Caco-2 (cell line): ENCODE measurements at regions not wholly inside any gene's neighbourhood (a gene's known extent, or its start where the extent isn't known, plus 50 kb on each side); places are given as distances from the start of the nearest gene placed in this dataset.

Experiments used
- BruUV-seq: library from RNA; stranded (reverse); fragments of 400-500 nt; replicated peaks from 2 replicates; lab custom pipeline; 2021; lab: Mats Ljungman, UMichigan
- CTCF ChIA-PET: fragments of 300-600 bp; sonication (Branson Sonifier 250); formaldehyde crosslinking; loops from one replicate; lab custom pipeline; 2022; ENCODE audit warnings: antibody characterized with exemption; lab: Charles Lee
- POLR2A ChIA-PET: fragments of 300-600 bp; sonication (Branson Sonifier 250); formaldehyde crosslinking; loops from one replicate; lab custom pipeline; 2022; ENCODE audit warnings: antibody characterized with exemption; lab: Charles Lee
- DNase-seq, 2 experiments: peaks; one replicate each; pipeline versions ENCODE4 v3.0.0 to v3.0.0-alpha.2; 2020 to 2022
- H3K27me3 ChIP-seq: replicated peaks from 2 replicates; pipeline ENCODE4 v1.6.0; 2011; ENCODE audit warnings: low read length; ENCODE audit not compliant: control insufficient read depth, insufficient read depth
- H3K36me3 ChIP-seq: 2 replicates; pipeline ENCODE4 v1.5.1; 2011; ENCODE audit warnings: low read length; ENCODE audit not compliant: control insufficient read depth, insufficient read depth
- H3K4me1 ChIP-seq: fragments of 250-450 bp; sonication (Bioruptor Pico); 2 replicates; pipeline ENCODE4 v1.5.1; 2020; ENCODE audit warnings: mild to moderate bottlenecking
- H3K4me3 ChIP-seq: 2 replicates; pipeline ENCODE4 v1.5.1; 2011; ENCODE audit warnings: low read depth, mild to moderate bottlenecking, control low read depth, low read length
- H3K9me3 ChIP-seq: fragments of 250-450 bp; sonication (Bioruptor Pico); 2 replicates; pipeline ENCODE4 v1.5.1; 2020; ENCODE audit warnings: mild to moderate bottlenecking, moderate library complexity
- H3K27ac Mint-ChIP-seq: one replicate; pipeline ENCODE4 v1.8.0; 2022; ENCODE audit warnings: mixed read lengths; ENCODE audit not compliant: unreplicated experiment
- H3K27me3 Mint-ChIP-seq: one replicate; pipeline ENCODE4 v1.8.0; 2022; ENCODE audit warnings: mixed read lengths; ENCODE audit not compliant: insufficient read depth, unreplicated experiment
- H3K36me3 Mint-ChIP-seq: one replicate; pipeline ENCODE4 v1.8.0; 2022; ENCODE audit warnings: mild to moderate bottlenecking, mixed read lengths; ENCODE audit not compliant: insufficient read depth, unreplicated experiment
- H3K4me1 Mint-ChIP-seq: one replicate; pipeline ENCODE4 v1.8.0; 2022; ENCODE audit warnings: low read depth, mixed read lengths; ENCODE audit not compliant: unreplicated experiment
- H3K4me3 Mint-ChIP-seq: one replicate; pipeline ENCODE4 v1.8.0; 2022; ENCODE audit warnings: mild to moderate bottlenecking, moderate library complexity, mixed read lengths; ENCODE audit not compliant: unreplicated experiment
- H3K9me3 Mint-ChIP-seq: one replicate; pipeline ENCODE4 v1.8.0; 2022; ENCODE audit warnings: mixed read lengths; ENCODE audit not compliant: unreplicated experiment
- CTCF ChIP-seq, 2 experiments: fragments of 200-600 bp in 1 of 2; IDR thresholded peaks; 1 replicate in 1 of 2; 2 replicates in 1 of 2; pipeline versions ENCODE4 v1.5.1 to v1.8.0; 2011 to 2022; ENCODE audit warnings: antibody characterized with exemption in 1 of 2, control low read depth in 1 of 2, inconsistent platforms in 1 of 2, low read depth in 1 of 2, low read length in 1 of 2, mild to moderate bottlenecking in 1 of 2, moderate library complexity in 1 of 2; ENCODE audit not compliant: insufficient read depth in 1 of 2, severe bottlenecking in 1 of 2, unreplicated experiment in 1 of 2
- intact Hi-C: fragments of 100-400 bp; cut with micrococcal nuclease; formaldehyde crosslinking; loops from one replicate; pipeline ENCODE4 v1.10.0; 2022; ENCODE audit not compliant: unreplicated experiment

- Mint-ChIP-seq H3K36me3 (no peaks in the 10 kb centered on the region), H3K27me3 (no peaks in the 10 kb centered on the region), H3K9me3 (no peaks in the 10 kb centered on the region), H3K4me3 (no peak overlapping the region), H3K4me1 (no peaks in the 10 kb centered on the region), H3K27ac (no peak overlapping the region)
- H3K27me3 ChIP-seq, result no peaks in the 10 kb centered on the region
- ChIA-PET CTCF (no interaction called here), POLR2A (no interaction called here)
- DNase-seq, result no peak
- no peak for TF ChIP-seq CTCF (IDR thresholded peaks at IDR 0.05; ENCODE audit: insufficient read depth in 1 of 2, low read depth in 1 of 2, low read length in 1 of 2, severe bottlenecking in 1 of 2, unreplicated experiment in 1 of 2)
- no peaks in the 10 kb centered on the region for H3K36me3 ChIP-seq
- no peak overlapping the region for H3K4me3 ChIP-seq
- no TSS peak for BruUV-seq
- intact Hi-C loops, result no loop called here
- no peaks in the 10 kb centered on the region for H3K9me3 ChIP-seq
- no peaks in the 10 kb centered on the region for H3K4me1 ChIP-seq
These were observed 80.0 kb downstream of the CAMK2N1 start for GRCh38 chr1:20405893-20406604.

- H3K4me1 Mint-ChIP-seq, result no peaks in the 10 kb centered on the region
- no peak for TF ChIP-seq CTCF (IDR thresholded peaks at IDR 0.05; ENCODE audit: insufficient read depth in 1 of 2, low read depth in 1 of 2, low read length in 1 of 2, severe bottlenecking in 1 of 2, unreplicated experiment in 1 of 2)
- no peak overlapping the region for H3K4me3 Mint-ChIP-seq
- POLR2A ChIA-PET, result no interaction called here
- H3K4me3 ChIP-seq, result no peak overlapping the region
- no peaks in the 10 kb centered on the region for H3K27me3 Mint-ChIP-seq
- intact Hi-C loops, result no loop called here
- H3K27ac Mint-ChIP-seq, result no peak overlapping the region
- H3K4me1 ChIP-seq, result no peaks in the 10 kb centered on the region
- H3K36me3 ChIP-seq, result no peaks in the 10 kb centered on the region
- no peak for DNase-seq
- H3K9me3 ChIP-seq, result no peaks in the 10 kb centered on the region
- no peaks in the 10 kb centered on the region for H3K9me3 Mint-ChIP-seq
- BruUV-seq, result no TSS peak
- H3K27me3 ChIP-seq, result no peaks in the 10 kb centered on the region
- no peaks in the 10 kb centered on the region for H3K36me3 Mint-ChIP-seq
- CTCF ChIA-PET, result no interaction called here
These were observed 80.8 kb downstream of the CAMK2N1 start for GRCh38 chr1:20405051-20405754.
